ENCODE measurements at regions not wholly inside any gene's neighbourhood (a gene's known extent, or its start where the extent isn't known, plus 50 kb on each side); places are given as distances from the start of the nearest gene placed in this dataset.

DNA sequence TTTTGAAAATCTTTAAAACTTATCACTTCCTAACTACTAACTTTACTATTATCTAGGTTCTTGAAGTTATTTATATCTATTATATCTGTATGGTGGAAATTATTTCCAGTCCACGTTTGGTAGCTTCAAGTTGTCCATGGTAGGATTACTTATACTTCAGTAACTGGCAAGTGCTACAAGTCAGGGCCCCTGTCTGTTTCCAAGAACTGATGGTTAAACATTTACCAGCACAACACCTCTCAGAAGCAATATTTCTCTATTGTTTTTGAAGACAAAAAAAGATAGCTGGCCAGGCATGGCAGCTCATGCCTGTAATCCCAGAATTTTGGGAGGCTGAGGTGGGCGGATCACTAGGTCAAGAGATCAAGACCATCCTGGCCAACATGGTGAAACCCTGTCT is 240.4 kb upstream of the RHOBTB1 start:
- DNase-seq, result no peak

DNA sequence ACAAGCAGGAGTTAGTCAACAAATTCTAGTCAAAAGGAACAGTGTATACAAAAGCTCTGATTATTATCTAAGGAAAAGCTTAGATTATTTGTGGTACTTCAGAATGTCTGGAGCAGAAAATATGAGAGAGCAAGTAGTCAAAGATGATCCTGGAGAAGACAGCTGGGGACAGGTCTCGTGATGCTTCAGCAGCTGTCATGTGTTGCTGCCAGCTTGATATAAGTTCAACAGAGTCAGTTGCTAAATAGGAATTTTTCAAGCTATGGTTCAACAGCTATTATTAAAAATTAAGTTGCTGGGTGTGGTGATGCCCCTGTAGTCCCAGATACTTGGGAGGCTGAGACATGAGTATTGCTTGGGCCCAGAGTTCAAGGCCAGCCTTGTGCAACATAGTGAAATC is 240.0 kb upstream of the RHOBTB1 start:
- no peak for DNase-seq

- DNase-seq, result no peak
Observed at GRCh38 chr10:61181832-61182231, 237.8 kb upstream of the RHOBTB1 start.

GRCh38 chr10:61179771-61180170 is 235.8 kb upstream of the RHOBTB1 start:
- DNase-seq, result no peak

DNA sequence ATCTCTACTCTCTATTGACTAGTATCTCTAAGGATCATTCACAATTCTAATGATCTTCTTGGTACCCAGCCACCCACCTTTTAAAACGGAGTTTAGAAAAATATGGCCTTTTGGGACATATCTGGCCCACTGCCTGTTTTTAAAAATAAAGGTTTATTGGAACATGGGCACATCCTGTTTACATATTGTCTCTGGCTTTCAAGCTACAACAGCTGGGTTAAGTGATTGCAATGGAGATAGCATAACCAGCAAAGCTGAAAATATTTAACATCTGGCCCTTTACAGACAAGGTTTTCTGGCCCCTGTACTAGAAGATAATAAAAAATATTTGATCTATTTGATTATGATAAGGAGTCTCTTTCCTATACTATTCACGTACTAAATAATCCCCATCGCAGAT is 232.4 kb upstream of the RHOBTB1 start:
- no peak for DNase-seq

DNA sequence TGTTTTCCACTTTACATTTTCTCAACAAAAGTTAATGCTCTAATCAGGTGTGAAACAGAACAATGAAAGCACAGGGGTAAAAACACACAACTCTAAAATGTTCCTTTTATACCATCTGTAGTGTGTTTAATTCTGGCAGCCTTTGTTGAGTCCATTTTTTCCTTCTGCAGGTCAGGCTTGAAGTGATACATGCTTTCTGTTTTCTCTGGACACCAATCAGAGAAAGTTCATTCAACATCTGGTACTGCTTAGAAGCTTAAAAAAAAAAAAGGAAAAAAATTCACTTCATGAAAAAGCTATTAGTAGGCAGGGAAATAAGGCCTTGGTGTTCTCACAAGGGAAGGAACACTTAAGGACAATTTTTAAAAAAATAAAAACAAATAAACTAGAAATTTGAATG is 231.3 kb upstream of the RHOBTB1 start:
- DNase-seq, result no peak

DNA sequence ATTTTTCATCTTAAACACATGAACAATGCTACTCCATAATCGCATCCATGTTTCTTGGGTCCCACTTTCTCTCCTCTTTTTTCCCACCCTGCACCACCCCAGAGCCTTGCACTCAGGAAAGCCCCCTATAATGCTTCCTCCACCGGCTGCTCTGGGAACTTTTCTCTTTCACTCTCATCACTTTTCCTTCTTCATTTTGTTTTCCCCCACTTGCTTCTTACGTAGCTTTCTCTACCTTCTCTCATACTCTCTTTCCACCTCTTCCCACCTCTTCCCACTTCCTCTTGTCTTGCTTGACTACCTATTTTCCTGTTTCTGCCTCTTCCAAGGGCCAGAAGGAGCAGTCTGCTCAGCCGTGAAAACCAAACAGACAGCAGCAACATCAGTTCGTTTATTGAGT is 229.5 kb upstream of the RHOBTB1 start:
- DNase-seq, result no peak

DNA sequence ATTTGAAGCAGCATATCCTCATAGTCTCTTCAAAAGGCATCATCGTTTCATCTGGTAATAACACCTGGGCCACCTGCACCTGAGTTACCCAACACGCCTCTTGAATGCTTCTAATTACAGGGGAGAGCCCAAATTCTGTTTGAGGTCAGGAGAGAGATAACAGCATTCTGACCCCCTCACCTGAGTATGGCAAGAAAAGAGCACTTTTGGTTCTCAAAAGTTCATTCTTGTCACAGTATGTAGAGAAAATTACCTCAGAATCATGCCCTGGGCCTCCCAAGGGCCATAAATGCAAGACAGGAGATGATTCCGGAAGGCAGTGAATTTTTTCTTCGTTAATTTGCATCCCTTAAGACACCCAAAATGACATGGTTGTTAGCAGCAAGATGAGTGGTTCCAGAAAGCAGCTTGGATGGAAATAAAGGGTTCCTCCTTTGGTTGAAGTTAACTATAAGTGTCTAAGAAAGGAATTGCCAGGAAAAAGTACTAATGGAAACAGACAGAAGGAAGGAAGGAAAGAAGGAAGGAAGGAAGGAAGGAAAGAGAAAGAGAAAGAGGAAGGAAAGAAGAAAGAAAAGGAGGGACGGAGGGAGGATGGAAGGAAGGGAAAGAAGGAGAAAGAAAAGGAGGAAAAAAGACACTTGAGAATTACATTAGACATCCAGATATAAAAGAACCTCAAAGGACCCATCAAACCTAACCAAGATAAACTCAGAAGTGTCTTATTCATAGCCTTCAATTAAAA is 228.4 kb upstream of the RHOBTB1 start:
- no peak for DNase-seq

GRCh38 chr10:61170594-61170993 is 226.6 kb upstream of the RHOBTB1 start:
- no peak for DNase-seq

DNA sequence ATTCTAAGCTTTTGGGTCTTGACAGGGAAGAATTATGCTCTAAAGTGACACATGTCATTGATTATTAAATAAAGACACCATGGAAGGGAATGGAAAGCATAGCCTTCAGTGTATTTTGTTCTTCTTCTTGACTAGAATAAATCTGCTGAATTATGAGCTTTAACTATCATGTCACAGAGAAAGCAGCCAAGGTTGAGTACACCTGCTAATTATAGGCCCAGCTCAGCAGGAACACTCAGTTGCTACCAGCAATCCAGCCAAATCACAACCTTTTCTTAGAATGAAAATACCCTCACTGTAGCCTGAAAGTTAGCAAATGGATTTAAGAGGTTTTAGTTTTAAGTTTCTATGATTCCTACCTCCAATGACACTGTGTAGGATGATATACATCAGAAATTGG is 225.3 kb upstream of the RHOBTB1 start:
- no peak for DNase-seq

- DNase-seq, result no peak
Observed at GRCh38 chr10:61166489-61166888, 222.5 kb upstream of the RHOBTB1 start.

DNA sequence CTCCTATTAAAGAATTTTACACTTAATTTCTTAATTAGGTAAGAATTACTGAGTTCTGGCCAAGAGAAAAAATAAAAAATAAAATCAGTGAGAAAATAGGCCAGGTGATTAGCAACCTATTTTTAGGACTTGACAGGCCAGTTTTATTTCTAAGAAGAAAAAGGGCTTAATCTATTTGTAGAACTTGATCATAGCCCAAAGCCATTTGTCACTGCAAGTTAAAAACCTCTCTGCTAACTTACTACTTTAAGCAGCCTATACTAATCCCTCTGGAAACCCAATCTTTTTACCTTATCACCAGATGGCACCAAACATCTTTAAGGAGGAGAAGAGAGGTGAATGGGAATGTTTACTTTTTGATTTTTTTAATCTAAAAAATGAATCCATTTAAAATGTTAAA is 222.1 kb upstream of the RHOBTB1 start:
- no peak for DNase-seq

DNA sequence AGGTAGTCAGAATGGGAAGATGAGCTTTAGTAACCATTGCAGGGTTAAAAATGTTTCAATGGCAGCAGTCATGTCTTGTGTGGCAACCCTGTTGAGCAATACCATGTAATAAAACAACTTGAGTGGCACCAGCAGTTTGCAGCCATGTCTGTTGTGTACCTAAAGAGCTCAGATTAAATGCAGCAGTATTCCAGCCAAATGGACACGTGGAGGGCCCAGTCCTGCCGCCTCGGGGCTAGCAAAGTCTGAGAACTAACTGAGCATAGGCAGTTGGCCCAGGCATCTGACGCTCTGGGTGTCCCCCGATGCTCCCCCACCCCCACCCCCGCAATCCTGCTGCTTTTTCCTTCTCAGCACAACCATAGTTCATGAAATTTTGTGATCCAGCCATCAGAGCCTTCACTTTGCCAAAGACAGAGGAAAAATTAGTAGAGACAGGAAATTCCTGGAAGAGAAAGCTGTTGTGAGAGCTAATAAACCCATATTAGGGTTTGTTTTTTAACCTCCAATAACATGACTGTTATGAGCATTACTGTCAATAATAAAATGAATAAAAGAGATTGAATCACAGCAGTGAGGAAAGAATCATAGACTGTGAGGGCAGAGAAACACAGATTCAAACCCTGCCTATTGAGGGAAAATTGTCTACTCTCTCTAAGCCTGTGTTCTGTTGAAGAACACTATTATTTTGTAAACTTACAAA is 220.6 kb upstream of the RHOBTB1 start:
- no peak for DNase-seq

DNA sequence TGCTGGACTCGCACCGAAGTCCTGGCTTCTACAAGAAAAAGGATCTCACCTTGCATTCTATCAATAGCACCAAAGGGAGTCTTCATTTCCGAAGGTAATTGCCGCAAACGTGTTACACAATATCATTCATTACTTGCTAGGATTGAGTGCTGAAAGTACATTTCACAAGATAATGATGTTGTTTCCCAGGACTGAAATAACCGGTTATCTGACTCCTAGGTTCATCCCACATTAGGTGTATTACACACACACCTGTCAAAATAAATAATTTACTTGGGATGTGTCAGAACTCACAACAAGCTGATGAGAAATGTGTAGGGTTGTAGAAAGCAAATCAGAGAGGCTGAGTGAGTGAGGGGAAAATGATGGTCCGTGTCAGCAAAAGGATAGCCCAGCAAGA is 219.4 kb upstream of the RHOBTB1 start:
- no peak for DNase-seq

DNA sequence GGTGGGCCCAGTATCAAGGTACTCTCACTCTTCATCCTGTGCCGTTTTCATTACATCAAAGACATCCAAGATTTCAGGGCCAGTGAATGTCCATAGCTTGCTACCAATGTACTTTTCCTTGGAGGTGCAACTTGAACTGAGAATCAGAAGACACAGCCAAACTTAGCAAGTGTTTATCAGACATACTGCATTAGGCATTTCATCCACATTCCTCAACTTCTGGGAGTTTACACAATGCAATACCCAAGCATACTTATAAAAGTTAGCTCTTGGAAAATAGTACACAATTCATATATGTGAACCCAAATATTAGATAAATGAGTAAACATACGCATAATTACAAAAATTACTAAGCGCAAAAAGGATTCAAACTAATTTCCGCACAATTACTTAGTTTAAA is 216.3 kb upstream of the RHOBTB1 start:
- DNase-seq, result no peak

- DNase-seq, result no peak
Observed at GRCh38 chr10:61159253-61159652, 215.3 kb upstream of the RHOBTB1 start.

DNA sequence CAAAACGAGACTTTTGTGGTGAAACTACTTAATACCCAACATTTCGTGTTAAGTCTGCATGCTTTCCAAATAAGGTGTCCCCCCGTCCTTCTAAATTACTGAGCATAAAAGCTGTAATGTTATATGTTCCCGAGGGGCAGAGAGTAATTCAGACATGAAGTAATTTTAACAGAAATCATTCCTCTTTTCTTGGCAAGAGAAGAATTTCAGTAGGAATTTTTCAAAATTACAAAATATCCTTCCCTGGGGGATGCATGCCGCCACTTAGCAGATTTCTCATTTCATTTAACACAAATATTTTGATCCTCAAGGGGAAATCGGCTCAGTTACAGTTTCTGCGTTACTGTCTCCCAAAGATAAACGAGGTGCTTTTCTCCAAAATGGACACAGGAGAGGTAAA is 213.2 kb upstream of the RHOBTB1 start:
- no peak for DNase-seq

DNA sequence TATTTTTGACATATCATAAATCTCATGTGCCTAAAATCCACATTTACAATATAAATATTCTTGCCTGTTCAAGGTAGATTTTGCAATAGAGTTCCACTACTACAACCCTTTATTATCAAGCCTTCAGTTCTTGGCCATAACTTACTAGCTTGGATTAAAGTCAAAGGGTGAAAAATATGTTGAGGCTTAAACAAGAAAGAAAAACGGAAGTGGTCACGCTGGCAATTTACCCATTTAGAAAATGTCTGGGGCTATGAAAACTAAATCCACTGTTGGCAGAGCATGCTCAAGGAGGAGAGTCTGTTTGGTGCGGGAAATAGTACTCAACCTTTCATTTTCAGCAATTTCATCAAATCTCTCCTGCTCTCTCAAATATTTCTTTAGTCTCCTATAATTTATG is 209.8 kb upstream of the RHOBTB1 start:
- no peak for DNase-seq

- no peak for DNase-seq
Observed at GRCh38 chr10:61151059-61151458, 207.1 kb upstream of the RHOBTB1 start.

GRCh38 chr10:61148451-61148850 is 204.5 kb upstream of the RHOBTB1 start:
- DNase-seq, result no peak

- no peak for DNase-seq
Observed at GRCh38 chr10:61142987-61143386, 199.0 kb upstream of the RHOBTB1 start.

DNA sequence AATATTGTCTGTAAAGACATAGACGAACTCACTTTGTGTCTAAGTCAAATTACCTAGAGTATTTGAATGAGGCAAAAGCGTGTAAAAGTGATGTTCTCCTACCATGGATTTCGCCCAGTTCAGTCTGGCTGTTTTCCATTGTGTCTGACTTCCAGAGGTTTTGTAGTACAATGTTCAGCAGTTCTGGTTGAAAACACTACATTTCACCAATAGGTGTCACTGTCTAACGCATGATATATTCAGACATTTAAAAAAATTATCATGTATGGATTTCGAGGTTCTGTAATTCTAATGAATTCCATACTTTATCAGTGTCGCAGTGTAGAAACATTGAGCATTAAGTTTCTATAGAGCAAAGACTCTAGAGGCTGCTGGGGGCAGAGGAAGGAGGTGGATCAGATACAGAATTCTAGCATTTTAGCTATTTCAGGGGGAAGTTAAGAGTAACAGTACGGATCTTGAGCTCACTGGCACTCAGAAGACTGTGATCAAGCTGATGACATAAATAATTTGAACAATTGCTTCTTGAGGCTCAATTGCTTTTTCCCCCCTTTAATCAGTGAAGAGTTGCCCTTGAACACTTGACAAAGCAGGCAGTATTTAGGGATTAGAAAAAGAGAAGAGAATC is 196.9 kb upstream of the RHOBTB1 start:
- DNase-seq, result peak in 1 of 2 donors; percentile 29

DNA sequence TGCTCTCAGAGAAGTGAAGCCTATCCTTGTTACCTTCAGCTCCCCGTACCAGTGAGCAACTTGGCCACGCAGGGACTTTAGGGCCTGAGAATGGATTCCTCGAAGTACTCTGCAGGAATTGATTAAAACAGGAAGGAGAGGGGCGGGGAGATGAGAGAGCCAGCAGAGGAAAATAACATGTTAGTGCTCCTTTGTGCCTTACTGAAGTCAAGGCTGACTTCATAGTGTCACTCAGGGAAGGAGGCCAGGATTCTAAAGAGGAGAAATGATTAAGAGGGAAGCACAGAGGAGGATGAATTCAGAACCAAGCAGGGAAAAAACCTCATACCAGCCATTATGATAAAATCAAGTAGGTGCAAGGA is 195.6 kb upstream of the RHOBTB1 start:
- DNase-seq, result no peak

Data from CD4-positive, alpha-beta T cell treated with Interleukin-4 for 1 hour (primary cell).